MV-4-11 (cell line): ENCODE measurements at regions not wholly inside any gene's neighbourhood (a gene's known extent, or its start where the extent isn't known, plus 50 kb on each side); places are given as distances from the start of the nearest gene placed in this dataset.
"Not testable (repeated sequence)": the region's sequence is repeated elsewhere in the genome, so short reads cannot be mapped to it uniquely, and the experiment has no call there.

Experiments used
- DNase-seq: peaks from one replicate; lab custom pipeline; 2025; lab: John Stamatoyannopoulos, UW

DNA sequence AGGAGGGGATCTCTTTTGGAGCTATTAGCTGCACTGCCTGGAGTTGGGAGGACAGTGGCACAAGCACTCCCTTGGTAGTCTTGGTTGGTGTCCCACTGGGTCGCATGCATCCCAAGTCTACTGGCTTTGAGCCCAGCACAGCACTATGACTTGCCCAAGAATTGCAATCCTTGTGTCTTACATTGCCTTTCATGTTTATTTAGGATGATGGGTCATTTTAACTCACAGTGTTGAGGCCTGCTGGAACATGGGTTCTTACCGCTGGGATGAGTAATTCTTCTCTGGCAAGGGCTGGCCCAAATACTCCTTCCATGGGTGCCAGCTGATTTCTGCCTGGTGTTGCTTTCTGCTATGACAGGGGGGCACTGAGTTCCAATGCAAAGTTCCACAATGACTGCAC, 185.5 kb downstream of the TEX13C start:
- no peak for DNase-seq

DNA sequence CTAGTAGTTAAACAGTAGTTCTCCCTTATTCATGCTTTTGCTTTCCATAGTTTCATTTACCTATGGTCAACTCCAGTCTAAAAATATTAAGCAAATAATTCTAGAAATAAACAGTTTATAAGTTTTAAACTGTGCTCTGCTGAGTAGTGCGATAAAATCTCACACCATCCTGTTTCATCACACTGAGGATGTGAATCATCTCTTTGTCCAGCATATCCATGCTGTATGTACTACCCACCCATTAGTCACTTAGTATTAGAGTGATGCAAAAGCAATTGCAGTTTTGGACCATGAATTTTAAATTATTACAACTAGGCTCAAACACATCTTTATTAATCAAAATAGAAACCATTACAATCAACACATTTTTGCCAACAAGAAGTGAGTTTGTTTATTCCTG, 187.4 kb downstream of the TEX13C start:
- no peak for DNase-seq

DNA sequence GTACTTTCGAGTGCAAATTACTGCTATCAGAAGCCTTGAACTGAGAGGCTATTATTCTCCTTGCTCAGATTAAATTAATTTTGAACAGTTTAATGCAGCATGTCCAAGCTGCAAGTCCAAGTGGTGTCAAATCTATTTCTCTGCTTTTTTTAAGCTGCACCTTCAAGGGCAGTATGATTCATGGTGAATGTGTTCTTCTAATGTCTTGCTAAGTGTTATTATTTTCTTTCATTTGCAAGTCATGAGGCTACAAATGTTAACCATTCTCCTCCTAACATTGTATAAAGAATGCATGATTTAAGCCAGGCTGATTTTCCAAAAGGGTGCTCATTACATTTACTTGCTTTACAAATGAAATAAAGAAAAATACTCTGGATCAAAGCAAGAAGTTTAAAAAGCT, 200.4 kb downstream of the TEX13C start:
- DNase-seq: no peak

DNA sequence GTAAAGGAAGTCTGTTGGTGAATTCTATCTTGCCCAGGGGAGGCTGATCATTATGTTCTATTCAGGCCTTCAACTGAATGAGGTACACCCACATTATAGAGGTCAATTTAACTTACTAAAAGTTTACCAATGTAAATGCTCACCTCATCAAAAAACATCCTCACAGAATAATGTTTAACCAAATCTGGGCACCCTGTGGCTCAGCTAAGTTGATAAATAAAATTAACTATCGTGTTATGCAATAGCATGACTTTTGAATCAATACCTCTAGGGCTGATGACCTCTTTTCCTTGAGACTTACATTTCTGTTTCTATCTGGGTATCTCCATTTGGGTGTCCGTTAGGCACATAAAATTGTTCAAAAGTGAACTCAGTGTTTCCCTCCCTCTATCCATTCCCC, 203.1 kb downstream of the TEX13C start:
- DNase-seq: no peak

DNA sequence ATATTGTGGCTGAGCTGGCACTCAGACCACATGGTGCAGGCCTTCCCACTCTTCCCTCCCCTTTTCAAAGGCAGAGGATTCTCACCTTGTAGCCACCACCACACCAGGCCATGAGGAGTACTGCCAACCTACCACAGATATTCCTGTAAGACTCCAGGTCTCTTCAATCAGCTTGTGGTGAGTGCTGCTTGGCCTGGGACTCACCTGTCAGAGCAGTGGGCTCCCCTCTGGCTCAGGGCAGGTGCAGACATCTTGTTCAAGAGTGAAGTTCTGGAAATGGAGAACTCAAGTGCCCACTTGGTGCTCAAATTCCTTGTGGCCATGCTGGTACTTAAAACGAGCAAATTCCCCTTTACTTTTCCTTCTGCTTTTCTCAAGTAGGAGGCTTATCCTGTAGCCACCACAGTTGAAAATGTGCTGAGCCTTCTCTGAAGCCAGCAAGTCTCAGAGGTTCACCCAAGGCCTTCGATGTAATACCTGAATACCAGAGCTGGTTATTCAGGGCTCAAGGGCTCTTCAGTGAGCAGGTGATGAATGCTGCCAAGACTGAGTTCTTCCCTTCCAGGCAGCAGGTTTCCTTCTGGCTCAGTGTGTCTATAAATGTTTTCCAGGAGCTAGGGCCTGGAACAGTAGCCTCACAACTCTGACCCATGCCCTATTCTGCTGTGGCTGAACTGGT, 212.9 kb downstream of the TEX13C start:
- no peak for DNase-seq

DNA sequence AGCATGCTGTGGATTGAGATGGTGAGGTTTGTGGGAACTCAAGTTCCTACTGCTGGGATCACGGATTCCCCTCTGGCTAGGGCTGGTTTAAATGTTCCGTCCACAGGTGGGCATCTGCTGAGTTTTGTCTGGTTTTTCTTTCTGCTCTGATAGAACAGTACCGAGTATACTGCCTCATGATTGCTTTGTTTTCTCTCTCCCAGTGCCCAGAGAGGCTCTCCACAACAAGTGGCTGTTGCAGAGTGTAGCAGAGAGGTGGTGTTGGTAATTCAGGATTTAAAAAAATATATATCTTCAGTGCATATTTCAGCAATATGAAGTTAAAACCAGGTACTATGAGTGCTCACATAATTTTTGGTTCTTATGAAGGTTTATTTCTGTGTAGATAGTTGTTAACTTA, 213.7 kb downstream of the TEX13C start:
- no peak for DNase-seq

DNA sequence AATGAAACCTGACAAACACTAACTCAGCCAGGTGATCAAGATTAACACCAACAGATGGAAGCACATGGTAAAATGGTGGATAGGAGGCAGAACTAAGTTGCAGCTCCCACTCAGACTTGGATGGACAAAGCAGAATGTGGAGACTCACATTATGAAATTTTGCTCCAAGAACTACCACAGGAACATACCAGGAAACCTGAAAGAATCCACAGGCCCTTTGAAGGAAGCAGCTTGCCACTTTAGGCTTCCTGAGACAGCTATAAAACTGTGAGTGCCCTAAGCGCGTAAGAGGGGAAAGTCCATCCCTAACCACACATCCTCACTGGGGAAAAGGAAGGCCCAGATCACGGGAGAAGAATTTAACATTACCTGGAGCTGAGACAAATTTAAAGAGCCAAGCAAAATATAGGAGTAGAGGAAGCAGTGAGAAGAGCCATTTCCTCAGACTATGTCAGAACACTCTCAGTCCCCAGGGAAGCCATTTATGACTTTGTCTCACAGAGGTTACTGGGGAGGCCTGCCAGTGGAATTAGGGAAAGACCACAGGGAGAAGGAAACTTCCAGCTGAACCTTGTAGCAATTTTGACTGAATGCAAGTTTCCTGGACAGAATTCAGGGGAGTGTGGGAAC, 224.5 kb downstream of the TEX13C start:
- DNase-seq: no peak

DNA sequence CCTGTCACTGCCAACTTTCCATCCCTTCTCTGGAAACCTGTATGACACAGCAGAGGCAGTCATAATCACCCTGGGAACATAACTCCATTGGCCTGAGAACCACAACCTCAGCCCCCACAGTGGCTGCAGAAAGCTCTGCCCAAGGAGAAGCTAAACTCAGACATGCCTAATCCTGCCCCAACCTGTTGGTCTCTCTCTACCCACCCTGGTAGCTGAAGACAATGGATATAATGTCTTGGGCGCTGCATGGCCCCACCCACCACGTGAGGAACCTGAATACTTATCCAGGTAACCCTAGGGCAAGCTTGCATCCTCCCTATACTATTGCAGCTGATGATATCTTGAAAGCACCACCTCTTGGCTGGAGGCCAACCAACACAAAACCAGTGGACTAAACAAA, 225.2 kb downstream of the TEX13C start:
- no peak for DNase-seq

DNA sequence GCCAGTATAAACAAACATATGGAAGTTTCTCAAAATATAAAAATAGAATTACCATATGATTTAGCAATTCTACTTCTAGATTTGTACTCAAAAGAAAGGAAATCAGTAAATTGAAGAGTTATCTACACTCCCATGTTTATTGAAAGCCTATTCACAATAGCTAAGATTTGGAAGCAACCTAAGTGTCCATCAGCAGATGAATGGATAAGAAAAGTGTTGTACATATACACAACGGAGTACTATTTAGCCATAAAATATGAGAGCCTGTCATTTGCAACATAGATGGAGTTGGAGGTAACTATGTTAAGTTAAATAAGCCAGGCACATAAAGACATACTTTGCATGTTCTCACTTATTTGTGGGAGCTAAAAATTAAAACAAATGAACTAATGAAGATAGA, 257.8 kb downstream of the TEX13C start:
- DNase-seq: no peak

DNA sequence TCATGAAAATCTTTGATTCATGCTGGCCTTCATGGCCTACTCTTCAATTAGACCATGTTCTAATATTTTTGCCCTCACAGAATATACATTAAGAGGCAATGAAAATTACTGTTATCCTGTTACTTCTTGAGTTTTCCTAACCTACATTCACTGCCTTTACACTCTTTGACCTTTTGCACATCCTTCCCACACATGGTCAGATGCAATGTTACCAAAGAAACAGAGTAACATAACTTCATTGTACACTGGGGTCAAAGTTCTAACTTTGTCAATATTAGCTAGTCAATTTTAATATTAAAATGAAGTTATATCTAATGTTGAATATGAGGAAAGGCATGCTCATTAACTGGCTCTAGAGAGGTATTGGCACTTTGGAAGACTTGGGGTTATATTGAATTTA, 284.8 kb downstream of the TEX13C start:
- no peak for DNase-seq

DNA sequence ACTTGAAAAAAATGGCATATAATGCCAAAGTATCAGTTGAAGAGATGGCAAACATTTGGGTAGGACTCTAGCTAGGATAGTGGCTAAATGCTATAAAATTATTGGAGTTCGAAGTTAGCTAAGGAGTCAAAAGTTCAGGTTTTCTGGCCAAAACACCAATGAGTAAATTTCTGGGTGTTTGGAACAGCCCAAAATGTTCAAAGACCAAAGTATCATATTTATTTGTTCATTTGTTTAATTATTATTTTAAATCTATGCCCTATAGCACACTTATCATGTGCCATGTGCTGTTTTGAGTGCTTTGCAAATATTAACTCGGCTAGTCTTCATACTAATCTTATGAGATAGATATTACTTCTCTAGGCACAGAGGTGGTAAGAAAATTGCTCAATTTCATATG, 285.5 kb downstream of the TEX13C start:
- no peak for DNase-seq

DNA sequence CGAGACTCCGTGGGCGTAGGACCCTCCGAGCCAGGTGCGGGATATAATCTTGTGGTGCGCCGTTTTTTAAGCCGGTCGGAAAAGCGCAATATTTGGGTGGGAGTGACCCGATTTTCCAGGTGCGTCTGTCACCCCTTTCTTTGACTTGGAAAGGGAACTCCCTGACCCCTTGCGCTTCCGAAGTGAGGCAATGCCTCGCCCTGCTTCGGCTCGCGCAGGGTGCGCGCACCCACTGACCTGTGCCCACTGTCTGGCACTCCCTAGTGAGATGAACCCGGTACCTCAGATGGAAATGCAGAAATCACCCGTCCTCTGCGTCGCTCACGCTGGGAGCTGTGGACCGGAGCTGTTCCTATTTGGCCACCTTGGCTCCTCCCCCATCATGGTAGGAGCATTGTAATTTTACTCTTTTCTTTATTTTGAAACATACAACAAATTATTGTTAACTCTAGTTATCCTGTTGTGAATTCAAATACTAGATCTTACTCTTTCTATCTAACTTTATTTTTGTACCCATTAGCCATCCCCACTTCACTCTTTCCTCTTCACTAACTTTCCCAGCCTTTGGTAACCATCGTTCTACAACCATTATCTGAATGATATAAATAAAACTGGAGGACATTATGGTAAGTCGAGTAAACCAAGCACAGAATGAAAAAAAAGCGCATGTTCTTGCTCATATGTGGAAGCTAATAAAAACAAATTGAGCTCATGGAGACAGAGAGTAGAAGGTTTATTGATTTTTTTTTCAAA, 295.1 kb downstream of the TEX13C start:
- not testable (repeated sequence) for DNase-seq

DNA sequence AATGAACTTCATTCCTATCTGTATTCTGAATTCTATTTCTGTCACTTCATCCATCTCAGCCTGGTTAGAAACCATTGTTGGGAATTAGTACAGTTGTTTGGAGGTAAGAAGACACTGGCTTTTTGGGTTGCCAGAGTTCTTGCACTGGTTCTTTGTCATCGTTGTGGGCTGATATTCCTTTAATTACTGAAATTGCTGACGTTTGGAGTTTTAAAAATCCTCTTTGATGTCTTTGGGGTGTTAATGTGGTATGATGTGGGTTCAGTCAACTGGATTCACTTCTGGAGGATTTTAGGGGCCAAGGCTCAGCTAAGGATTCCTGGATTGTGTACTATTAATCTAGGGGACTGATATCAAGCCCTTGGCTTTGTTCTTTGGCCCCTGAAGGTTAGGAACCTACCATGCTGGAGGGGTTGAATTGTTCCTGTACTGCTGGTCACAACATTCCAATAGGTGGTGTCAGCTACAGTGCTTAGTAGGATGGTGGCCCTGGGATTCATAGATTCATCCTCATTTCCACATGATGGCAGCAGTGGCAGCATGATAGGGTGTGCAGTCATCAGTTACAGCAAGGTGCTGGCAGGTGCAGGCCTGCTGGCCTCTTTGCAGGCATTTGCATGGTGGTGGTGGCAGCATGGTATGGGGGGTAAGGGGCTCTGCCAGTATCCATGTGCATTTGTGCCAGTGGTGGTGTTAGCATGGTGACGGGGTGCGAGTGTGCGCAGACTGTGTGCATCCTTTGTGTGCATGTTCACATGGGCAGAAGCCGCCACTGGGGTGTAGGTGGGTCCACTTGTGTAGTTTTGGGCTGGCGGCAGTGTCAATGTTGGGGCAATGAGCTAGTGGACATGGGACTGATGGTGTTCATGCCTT, 301.3 kb downstream of the TEX13C start:
- no peak for DNase-seq

DNA sequence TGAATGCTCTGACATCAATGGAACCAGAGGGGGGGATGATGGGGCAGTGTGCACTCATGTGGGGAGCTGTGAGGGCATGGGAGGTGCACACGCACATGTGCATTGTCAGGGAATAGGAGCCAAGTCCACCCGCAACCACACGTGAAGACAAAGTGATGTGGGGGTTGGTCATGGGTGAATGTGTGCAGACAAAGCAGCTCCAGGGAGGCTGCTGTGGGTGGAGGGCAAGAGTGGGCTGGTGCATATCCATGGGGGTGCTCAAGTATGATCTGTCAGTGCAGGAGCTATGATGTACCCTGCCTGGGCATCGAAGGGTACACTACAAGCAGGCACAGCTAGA, 301.9 kb downstream of the TEX13C start:
- no peak for DNase-seq

DNA sequence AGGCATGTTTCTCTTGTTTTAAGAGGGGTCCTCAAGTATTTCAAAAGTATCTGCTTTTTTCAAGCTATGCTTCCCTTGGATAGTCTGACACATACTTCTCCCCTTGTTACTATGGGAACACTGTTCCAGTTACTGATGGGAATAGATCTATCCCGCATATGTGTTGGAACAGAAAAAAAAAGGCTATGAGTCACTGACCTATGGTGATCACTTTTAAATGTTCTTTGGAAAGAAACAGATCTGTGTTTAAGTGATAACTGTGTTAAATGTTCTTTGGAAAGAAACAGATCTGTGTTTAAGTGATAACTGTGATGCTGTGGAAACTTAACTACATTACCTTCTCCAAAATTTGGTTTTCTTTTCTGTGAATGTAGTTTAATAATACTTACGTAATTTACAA, 303.2 kb downstream of the TEX13C start:
- DNase-seq: no peak

DNA sequence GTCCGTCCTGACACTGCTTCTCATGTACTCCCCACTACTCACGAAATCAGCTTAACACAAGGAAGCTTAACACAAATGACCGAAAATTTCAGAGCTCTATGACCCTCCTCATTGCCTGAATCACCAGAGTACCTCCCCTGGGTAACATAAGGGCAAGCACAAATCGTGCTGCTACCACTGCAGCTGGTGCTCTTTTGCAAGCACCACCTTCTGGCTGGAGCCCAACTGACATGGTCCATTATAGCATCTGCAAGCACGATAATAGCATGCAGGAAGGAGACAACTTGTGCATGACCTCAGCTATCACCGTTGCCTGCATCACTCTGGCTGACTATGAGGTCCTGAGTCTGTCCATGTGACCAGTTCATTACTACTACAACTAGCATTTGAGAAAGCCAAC, 308.0 kb downstream of the TEX13C start:
- no peak for DNase-seq

DNA sequence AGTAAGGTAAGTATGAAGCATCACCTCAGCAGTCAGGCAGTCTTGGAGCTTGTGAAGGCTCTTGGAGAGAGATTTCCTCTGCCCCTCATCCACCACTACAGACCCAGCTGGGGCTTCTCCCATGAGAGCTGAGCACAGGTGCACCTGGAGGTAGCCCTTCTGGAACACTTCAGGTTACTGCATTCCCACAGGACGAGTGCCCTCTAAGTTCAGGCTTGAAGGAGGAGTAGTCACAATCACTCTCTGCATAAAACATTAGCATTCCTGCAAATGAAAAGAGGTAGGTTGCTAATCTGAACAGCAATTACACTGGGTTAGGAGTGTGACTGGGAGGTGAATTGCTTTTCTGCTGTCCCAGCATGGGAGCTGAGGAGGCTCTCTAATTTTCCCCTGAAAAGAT, 308.8 kb downstream of the TEX13C start:
- DNase-seq: no peak

DNA sequence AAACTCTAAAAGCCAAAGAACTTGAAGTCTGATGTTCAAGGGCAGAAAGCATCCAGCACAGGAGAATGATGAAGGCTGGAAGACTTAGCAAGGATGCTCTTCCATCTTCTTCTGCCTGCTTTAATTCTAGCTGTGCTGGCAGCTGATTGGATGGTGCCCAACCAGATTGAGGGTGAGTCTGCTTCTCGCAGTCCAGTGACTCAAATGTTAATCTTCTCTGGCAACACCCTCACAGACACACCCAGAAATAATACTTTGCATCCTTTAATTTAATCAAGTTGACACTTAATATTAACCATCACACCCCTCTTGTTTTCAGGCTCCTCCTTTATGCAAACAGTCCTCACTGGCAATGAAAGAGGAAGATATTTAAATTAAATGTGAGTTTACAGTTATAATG, 321.7 kb downstream of the TEX13C start:
- DNase-seq: no peak

DNA sequence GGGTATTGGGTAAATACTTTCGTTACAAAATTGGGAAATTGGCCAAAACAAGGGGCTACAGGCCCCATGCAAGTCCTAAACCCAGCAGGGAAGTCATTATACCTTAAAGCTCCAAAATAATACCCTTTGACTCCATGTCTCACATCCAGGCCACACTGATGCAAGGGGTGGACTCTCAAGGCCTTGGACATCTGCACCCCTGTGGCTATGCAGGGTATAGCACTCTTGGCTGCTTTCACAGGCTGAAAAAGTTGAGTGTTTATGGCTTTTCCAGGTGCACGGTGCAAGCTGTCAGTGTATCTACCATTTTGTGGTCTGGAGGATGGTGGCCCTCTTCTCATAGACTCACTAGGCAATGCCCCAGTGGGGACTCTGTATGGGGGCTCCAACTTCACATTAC, 326.5 kb downstream of the TEX13C start:
- DNase-seq: no peak

DNA sequence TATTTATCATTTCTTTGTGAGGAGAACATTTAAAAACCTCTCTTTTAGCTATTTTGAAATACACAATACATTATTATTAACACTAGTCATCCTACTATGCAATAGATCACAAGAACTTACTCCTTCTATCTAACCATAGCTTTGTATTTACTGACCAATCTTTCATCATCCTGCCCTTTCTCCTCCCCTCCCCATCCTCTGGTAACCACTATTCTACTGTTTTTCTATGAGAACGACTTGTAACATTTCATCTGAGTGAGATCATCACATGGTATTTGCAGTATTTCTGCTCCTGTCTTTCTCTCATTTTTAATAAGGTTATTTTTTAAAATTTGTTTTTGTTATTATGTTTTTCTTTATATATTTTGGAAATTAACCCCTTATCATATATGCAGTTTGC, 331.8 kb downstream of the TEX13C start:
- no peak for DNase-seq

DNA sequence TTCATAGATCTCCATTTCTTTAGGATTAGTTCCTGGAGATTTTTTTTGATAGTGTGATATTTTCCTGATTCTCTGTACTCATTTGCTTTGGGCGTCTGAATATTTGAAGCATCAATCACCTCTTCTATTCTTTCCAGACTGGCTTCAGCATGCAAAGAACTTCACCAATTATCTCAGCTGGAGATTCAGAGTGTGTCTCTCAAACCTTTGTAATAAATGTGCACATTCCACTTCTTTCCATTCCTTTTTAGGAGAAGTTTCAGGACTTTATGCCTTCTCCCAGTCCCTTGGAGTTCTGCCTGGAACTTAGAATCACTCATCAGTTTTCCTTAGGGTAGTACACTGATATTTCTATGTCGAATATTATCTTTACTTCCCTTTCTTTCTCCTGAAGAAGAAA, 334.8 kb downstream of the TEX13C start:
- no peak for DNase-seq

DNA sequence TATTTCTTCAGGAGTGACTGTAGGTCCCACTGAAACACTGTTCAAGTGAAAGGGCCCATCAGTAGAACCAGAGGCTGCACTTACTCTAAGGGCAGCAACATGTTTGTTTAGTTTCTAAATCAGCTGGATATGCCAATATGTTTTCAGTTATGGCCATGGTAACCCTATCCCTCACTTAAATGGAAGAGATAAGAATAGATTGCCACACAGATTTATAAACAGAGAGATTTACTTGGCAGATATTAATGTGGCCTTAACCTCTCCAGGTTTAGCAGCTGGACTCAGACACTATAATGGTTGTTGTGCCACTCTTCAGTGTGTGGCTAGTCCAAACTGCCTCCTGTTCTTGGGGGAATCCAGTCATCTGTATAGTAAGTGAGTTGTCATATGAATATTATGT, 354.1 kb downstream of the TEX13C start:
- DNase-seq: no peak

DNA sequence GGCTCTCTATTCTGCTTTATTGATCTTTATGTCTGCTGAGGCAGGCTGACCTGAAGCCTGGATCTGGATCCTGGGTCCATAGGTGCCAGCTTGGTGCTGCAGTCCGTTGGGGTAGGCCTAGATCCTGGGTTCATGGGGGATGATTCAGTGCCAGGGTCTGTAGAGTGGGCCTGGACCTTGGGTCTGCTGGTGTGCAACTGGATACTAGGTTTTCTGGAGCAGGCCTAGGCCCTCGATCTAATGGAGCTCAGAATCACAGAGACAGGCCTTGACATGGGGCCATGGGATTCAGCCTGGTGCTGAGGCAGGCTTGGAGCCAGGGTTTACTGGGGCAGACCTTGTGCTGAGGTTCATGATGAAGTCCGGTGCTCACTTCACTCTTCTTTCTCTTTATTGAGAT, 358.6 kb downstream of the TEX13C start:
- no peak for DNase-seq
